KMS-11 (cell line): ENCODE measurements at regions not wholly inside any gene's neighbourhood (a gene's known extent, or its start where the extent isn't known, plus 50 kb on each side); places are given as distances from the start of the nearest gene placed in this dataset.

Experiments
- H2AFZ ChIP-seq: fragments of 200-600 bp; sonication (generic); 2 replicates; pipeline ENCODE4 v1.6.1; 2016; ENCODE audit warnings: antibody characterized with exemption, mixed run types, low read depth
- H3K27ac ChIP-seq: fragments of 200-600 bp; sonication (generic); 2 replicates; pipeline ENCODE4 v1.6.1; 2016; ENCODE audit warnings: mild to moderate bottlenecking, mixed run types
- H3K27me3 ChIP-seq: fragments of 200-600 bp; sonication (generic); 2 replicates; pipeline ENCODE4 v1.6.1; 2017; ENCODE audit warnings: mild to moderate bottlenecking, low read depth, mixed run types, moderate library complexity; ENCODE audit not compliant: insufficient read depth
- H3K36me3 ChIP-seq: fragments of 200-600 bp; sonication (generic); 2 replicates; pipeline ENCODE4 v1.6.1; 2017; ENCODE audit warnings: mild to moderate bottlenecking, mixed run types; ENCODE audit not compliant: insufficient read depth
- H3K4me1 ChIP-seq: fragments of 200-600 bp; sonication (generic); 2 replicates; pipeline ENCODE4 v1.6.1; 2016; ENCODE audit warnings: mild to moderate bottlenecking, low read depth, mixed run types; ENCODE audit not compliant: poor library complexity, severe bottlenecking
- H3K4me2 ChIP-seq: fragments of 200-600 bp; sonication (generic); 2 replicates; pipeline ENCODE4 v1.7.0; 2016; ENCODE audit warnings: mild to moderate bottlenecking, mixed run types
- H3K4me3 ChIP-seq: fragments of 200-600 bp; sonication (generic); IDR thresholded peaks from 2 replicates; pipeline ENCODE4 v1.6.1; 2017; ENCODE audit warnings: low read depth, low read length, mixed read lengths; ENCODE audit not compliant: insufficient read depth
- H3K79me2 ChIP-seq: fragments of 200-600 bp; sonication (generic); 2 replicates; pipeline ENCODE4 v1.6.1; 2016; ENCODE audit warnings: low read depth, mixed run types; ENCODE audit not compliant: insufficient read depth
- H3K9ac ChIP-seq: fragments of 200-600 bp; sonication (generic); 2 replicates; pipeline ENCODE4 v1.6.1; 2016; ENCODE audit warnings: mild to moderate bottlenecking, mixed run types
- H4K20me1 ChIP-seq: fragments of 200-600 bp; sonication (generic); 2 replicates; pipeline ENCODE4 v1.6.1; 2016; ENCODE audit warnings: mild to moderate bottlenecking, mixed run types; ENCODE audit not compliant: insufficient read depth
- TF ChIP-seq, protein P1 (sequence below): fragments of 200-600 bp; sonication (generic); conservative IDR thresholded peaks from 2 replicates; pipeline ENCODE4 v1.6.1; 2017; ENCODE audit warnings: low read depth, mild to moderate bottlenecking, antibody characterized with exemption, low read length, moderate library complexity, mixed read lengths

- H3K27me3 ChIP-seq = no peaks in the 10 kb centered on the region
- no peaks in the 10 kb centered on the region for H4K20me1 ChIP-seq
- no peak overlapping the region for H2AFZ ChIP-seq
- no peaks in the 10 kb centered on the region for H3K4me1 ChIP-seq
- H3K36me3 ChIP-seq = no peaks in the 10 kb centered on the region
- H3K79me2 ChIP-seq = no peaks in the 10 kb centered on the region
- H3K4me3 ChIP-seq = no peak overlapping the region
- no peak overlapping the region for H3K9ac ChIP-seq
- TF ChIP-seq, protein P1, sequence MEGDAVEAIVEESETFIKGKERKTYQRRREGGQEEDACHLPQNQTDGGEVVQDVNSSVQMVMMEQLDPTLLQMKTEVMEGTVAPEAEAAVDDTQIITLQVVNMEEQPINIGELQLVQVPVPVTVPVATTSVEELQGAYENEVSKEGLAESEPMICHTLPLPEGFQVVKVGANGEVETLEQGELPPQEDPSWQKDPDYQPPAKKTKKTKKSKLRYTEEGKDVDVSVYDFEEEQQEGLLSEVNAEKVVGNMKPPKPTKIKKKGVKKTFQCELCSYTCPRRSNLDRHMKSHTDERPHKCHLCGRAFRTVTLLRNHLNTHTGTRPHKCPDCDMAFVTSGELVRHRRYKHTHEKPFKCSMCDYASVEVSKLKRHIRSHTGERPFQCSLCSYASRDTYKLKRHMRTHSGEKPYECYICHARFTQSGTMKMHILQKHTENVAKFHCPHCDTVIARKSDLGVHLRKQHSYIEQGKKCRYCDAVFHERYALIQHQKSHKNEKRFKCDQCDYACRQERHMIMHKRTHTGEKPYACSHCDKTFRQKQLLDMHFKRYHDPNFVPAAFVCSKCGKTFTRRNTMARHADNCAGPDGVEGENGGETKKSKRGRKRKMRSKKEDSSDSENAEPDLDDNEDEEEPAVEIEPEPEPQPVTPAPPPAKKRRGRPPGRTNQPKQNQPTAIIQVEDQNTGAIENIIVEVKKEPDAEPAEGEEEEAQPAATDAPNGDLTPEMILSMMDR = no peak
- no peak overlapping the region for H3K4me2 ChIP-seq
- H3K27ac ChIP-seq = no peak overlapping the region
Measured at GRCh38 chr16:73775841-73776388, 520.7 kb upstream of the PSMD7 start.

- H3K4me1 ChIP-seq = no peaks in the 10 kb centered on the region
- no peaks in the 10 kb centered on the region for H3K27me3 ChIP-seq
- no peaks in the 10 kb centered on the region for H3K36me3 ChIP-seq
- TF ChIP-seq, protein P1 = no peak
- no peak overlapping the region for H3K9ac ChIP-seq
- no peaks in the 10 kb centered on the region for H3K79me2 ChIP-seq
- H2AFZ ChIP-seq = no peak overlapping the region
- H4K20me1 ChIP-seq = no peaks in the 10 kb centered on the region
- no peak overlapping the region for H3K4me3 ChIP-seq
- H3K4me2 ChIP-seq = no peak overlapping the region
- no peak overlapping the region for H3K27ac ChIP-seq
Measured at GRCh38 chr16:73771196-73772064, 525.2 kb upstream of the PSMD7 start.

GRCh38 chr16:73768786-73769203, 527.8 kb upstream of the PSMD7 start:
- Histone ChIP-seq H4K20me1 (no peaks in the 10 kb centered on the region), H3K4me3 (no peak overlapping the region), H3K27ac (no peak overlapping the region), H3K4me2 (no peak overlapping the region), H2AFZ (no peak overlapping the region), H3K79me2 (no peaks in the 10 kb centered on the region), H3K27me3 (no peaks in the 10 kb centered on the region), H3K4me1 (no peaks in the 10 kb centered on the region), H3K9ac (no peak overlapping the region), H3K36me3 (no peaks in the 10 kb centered on the region)
- TF ChIP-seq, protein P1 = no peak

DNA sequence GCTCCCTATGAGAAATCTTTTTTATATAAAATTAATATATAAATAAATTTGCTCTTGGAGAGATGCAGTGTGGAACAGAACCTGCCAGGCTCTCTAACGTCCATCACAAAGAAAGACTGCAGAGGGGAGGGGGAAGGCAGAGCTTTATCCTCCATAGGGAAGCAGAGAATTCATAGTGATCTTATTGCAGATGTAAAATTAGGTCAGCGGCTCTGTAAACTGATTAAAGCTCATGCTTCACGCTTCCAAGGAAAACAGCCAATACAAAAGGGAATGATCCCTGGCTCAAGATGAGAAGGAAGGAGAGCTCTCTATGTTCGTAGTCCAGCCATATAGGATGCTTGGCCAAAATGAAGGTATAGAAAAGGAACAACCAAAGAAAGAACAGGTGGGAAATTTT, 532.3 kb upstream of the PSMD7 start:
- no peaks in the 10 kb centered on the region for H3K27me3 ChIP-seq
- no peaks in the 10 kb centered on the region for H3K4me1 ChIP-seq
- H3K36me3 ChIP-seq = no peaks in the 10 kb centered on the region
- no peak overlapping the region for H3K4me3 ChIP-seq
- H3K4me2 ChIP-seq = no peak overlapping the region
- no peak overlapping the region for H2AFZ ChIP-seq
- TF ChIP-seq, protein P1 = no peak
- no peaks in the 10 kb centered on the region for H4K20me1 ChIP-seq
- no peaks in the 10 kb centered on the region for H3K79me2 ChIP-seq
- H3K9ac ChIP-seq = no peak overlapping the region
- no peak overlapping the region for H3K27ac ChIP-seq
